ENCODE measurements at regions not wholly inside any gene's neighbourhood (a gene's known extent, or its start where the extent isn't known, plus 50 kb on each side); places are given as distances from the start of the nearest gene placed in this dataset.

DNA sequence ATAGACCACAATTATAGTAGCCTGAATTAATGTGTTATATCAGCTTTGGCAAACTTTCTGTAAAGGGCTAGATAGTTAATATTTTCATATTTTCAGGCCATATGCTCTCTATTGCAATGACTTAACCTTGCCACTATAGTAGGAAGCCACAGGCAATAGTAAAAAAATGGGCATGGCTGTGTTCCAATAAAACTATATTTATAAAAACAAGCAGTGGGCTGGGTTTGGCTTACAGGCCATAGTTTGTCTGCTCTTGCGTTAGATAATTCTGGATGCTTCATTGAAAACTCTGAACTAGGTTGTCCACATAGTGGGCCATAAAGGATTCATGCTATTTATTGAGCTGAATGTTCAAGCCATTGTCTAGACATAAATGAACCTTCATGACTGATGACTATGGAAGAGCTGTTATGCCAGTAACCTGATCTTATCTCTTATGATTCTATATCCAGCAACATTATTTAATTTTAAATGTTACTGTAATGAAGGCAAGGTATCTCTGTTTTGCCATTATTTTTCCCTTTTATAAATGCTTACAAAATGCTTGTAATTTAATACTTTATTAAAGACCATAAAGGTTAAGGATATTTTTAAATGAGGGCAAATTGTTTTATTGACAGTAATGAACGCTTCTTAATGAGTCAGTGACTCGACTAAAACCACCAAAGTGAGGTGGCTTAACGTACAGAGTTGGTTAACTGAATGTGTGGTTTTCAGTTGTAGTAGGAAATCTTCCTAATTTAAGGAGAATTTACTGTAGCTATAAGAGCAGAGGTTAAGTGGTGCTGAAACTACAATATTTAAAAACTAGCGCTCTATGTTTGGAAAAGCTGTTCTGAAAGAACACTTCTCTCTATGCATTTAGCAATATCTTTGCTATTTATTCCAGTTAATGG, 560.6 kb downstream of the PRR16 start:
- TF ChIP-seq CTCF (IDR thresholded peaks at IDR 0.05) (no peak), POLR2A (IDR thresholded peaks at IDR 0.05) (no peak)

All from transverse colon (tissue), 3 donors.